ENCODE measurements at regions not wholly inside any gene's neighbourhood (a gene's known extent, or its start where the extent isn't known, plus 50 kb on each side); places are given as distances from the start of the nearest gene placed in this dataset.

DNA sequence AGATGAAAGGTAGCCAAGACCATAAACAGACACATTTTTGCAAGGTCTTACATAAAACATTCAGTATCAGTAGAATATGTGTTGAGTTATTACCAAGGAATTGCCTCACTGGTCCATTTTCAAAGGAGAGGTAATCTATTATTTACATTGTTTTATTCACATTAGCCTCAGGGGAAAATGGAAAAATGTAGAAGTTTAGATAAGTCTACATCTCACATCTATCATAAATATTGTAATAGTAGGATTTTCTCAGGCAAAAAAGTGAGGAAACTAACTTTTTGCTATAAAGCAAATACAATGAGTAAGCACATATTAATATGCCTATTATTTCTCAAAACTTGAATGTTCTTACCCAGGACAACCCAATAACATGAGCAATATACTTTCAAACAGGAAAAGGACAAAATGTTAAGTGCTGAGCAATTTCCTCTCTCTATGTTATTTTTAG, 184.6 kb upstream of the AGTR1 start:
- TF ChIP-seq, protein P1, sequence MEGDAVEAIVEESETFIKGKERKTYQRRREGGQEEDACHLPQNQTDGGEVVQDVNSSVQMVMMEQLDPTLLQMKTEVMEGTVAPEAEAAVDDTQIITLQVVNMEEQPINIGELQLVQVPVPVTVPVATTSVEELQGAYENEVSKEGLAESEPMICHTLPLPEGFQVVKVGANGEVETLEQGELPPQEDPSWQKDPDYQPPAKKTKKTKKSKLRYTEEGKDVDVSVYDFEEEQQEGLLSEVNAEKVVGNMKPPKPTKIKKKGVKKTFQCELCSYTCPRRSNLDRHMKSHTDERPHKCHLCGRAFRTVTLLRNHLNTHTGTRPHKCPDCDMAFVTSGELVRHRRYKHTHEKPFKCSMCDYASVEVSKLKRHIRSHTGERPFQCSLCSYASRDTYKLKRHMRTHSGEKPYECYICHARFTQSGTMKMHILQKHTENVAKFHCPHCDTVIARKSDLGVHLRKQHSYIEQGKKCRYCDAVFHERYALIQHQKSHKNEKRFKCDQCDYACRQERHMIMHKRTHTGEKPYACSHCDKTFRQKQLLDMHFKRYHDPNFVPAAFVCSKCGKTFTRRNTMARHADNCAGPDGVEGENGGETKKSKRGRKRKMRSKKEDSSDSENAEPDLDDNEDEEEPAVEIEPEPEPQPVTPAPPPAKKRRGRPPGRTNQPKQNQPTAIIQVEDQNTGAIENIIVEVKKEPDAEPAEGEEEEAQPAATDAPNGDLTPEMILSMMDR (IDR thresholded peaks at IDR 0.05) = no peak
- TF ChIP-seq POLR2A (IDR thresholded peaks at IDR 0.05) = no peak
